NCI-H146 treated with DMSO at 0.1 percent for 48 hours (cell line): ENCODE measurements at regions not wholly inside any gene's neighbourhood (a gene's known extent, or its start where the extent isn't known, plus 50 kb on each side); places are given as distances from the start of the nearest gene placed in this dataset.

Source experiments
- DNase-seq: peaks from one replicate; lab custom pipeline; 2025; ENCODE audit not compliant: unreplicated experiment; lab: John Stamatoyannopoulos, UW

GRCh38 chr14:55929136-55929535 is 189.1 kb upstream of the PELI2 start:
- DNase-seq = no peak

- DNase-seq = no peak
Measured at GRCh38 chr14:55930016-55930784, 188.0 kb upstream of the PELI2 start.

DNA sequence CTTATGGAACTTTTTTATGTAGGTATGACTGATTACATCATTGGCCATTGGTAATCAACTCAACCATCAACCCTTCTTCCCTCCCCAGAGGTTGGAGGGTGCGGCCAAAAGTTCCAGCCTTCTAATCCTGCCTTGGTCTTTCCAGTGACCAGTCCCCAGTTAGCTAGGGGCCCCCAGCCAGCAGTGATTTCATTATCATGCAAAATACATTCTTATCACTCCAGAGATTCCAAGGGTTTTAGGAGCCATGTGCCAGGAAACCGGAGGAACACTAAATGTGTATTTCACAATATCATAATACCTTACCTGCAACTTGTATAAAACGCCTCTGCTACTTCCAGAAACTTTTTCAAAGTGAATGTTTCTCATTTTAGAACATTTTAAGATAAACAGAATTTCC is 181.5 kb upstream of the PELI2 start:
- no peak for DNase-seq

GRCh38 chr14:55938249-55938791 is 179.9 kb upstream of the PELI2 start:
- no peak for DNase-seq

DNA sequence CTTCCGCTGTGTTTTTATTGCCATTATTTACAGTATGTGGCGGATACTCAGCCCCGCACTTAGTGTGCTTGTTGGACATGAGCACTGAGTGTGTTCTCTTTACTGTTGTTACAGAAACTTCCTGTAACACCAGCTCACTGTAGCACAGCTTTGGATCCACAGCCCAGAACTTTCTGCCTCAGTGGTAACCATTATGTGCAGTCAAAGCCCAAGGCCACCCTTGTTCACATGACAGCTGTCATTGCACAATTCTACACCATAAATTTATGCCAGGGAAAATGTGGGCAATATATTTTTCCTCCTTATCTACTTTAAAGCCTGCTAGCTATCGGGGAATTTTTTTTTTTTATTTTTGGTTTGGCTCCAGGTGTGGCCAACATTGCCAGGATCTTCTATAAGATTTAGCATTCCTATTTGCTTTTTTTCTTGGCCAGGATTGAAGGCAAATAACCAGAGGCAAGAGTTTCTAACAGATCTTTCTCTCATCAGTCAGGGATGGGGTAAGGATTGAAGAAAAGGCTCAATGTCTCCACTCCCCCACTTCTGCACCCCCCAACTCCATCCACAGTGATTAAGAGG is 176.0 kb upstream of the PELI2 start:
- DNase-seq = no peak

GRCh38 chr14:55942826-55943225 is 175.4 kb upstream of the PELI2 start:
- DNase-seq = no peak

DNA sequence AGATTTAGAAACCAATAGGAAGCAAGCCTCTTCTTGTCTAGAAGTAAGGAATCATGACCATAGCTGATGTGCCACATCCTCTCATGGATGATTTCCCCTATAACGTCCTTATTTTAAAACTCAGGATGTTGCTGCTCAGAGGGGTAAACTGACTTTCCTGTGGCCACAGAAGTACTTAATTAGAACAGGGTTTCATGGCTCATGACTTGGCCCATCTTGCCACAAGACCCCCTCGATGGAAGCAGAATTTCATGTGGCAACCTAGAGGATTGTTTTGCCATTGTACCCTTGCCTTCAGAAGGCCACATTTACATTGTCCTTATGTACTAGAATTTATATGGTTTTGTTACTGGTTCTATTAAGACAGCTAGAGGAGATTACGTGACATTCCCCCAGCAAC is 173.5 kb upstream of the PELI2 start:
- DNase-seq = no peak

DNA sequence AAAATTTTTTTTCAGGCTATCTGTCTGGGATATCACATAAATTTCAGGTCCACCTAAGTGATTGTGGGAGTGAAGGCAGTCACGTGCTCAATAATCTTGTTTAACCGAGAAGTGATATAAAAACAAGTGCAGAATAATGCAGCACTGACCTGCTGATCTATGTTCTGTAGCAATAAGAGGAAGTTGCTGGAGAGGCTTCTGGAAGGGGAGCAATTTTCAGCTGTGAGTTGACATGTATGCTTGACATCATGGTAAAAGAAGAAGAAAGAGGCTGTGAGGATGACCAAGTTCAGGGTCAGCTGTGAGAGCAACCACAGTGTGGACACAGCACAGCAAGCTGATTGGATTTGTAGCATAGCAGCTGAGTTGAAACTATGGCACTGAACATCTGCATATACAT is 172.0 kb upstream of the PELI2 start:
- DNase-seq = no peak

GRCh38 chr14:55948399-55948798 is 169.8 kb upstream of the PELI2 start:
- no peak for DNase-seq

DNA sequence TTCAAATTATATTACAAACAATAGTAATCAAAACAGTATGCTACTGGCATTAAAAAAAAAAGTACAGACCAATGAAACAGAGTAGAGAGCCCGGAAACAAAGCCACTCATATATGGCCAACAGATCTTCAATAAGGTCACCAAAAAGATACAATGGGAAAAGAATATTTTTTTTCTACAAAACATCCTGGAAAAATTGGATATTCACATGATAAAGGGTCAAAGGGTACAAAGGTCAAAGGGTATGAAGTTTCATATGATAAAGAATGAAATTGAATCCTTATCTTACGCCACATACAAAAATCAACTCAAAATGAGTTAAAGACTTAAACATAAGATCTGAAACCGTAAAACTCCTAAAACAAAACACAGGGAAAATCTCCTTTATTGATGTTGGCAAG is 168.5 kb upstream of the PELI2 start:
- DNase-seq = no peak

DNA sequence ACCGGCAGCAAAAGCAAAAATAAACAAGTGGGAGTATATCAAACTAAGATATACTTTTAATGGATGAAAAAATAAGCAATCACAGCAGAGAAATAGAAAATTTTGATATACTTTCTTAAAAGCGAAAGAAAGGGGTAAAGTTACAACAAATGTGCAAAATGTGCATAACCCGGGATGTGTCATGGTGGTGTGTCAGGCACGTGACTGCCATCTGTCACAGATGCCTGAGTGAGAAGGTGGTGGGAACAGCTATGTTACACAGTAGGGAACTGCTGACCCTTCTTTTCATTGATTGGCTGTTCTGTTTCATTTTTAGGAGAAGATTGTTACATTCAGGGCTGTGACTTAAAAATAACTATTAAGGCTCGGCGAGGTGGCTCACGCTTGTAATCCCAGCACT is 168.1 kb upstream of the PELI2 start:
- DNase-seq = no peak

DNA sequence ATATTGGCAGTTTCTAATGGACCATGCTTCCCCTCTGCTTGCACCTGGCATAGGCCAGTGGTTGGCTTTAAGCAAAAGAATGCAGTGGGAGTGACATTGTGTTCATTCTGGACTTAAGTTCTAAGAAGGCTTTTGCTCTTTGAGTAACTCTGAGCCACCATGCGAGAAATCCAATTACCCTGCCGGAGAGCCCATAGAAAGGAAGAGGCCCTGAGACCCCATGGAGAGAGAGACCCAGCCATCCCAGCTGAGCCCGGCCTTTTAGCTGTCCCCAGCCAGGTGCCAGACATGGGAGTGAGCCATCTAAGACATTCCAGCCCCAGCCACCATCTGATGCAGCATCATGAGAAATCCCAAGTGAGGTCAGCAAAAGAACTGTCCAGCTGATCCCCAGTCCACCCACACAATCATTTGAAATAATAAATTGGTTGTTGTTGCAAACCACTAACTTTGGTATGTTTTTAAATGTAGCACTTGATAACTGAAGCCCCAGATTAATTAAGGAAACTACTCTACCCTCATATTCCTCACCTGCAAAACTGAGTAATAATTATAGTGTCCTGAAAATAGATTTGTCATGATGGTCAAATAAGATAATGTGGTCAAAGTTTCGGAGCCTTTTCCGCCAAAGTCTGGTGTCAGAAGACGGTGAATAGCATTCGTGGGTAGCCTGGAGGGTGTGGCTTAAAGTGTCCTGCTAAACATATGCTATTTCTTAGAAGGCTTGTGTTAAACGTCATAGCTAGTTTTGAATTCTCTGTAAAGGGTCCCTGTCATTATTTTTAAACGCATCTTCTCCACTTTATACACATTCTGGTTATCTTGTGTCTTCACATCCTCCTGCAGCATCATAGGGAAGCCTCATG is 166.6 kb upstream of the PELI2 start:
- DNase-seq = no peak

DNA sequence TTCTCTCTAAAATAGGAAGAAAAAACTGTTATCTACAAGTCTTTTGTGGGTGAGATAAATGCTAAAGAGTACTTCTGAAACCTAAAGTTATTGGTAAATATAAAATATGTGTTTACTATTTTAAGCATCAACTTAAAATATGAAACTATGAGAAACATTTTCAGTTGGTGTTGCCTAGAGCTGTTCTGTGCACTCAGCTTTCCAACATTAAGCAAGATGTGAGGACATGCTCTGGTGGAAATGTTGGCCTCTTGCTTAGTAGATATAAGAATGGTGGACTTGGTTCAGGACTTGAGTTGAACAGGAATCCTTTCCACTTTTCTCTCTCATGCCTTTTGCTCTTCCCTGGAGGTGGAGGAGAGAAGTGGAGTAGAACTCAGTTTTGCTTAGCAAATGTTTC is 164.1 kb upstream of the PELI2 start:
- DNase-seq = no peak

DNA sequence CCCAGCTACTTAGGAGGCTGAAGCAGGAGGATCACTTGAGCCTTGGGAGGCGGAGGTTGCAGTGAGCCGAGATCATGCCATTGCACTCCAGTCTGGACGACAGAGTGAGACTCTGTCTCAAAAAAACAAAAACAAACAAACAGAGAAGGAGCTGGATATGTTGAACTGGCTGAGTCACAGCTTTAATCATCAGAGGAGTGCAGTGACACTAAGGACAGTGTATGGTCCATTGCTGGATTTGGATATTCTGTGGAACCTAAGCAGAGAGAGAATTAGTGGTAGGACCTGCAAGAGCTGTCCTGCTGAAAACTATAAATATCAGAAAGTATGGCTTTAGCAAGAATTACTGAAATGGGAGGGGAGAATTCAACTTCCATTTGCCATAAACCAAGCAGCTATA is 163.0 kb upstream of the PELI2 start:
- DNase-seq = no peak

DNA sequence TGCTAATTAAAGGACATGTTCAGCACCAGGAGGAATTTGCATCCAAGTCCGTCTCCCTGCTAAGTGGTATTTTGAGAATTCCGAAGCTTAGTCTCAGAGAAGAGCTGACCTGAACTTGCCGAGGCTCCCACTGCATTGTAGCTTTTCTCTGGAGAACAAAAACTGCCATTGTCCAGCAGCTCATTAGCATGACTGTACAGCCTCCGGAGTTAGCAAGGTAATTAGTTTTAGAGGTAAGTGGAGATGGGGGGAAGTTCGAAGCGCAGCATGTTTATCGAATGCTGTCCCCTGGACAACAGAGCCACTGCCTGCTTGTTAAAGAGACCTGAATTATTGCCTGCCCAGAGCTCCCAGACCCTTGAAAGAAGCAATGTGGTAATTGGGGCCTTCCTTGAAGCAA is 160.3 kb upstream of the PELI2 start:
- DNase-seq = peak; percentile 3

- no peak for DNase-seq
Measured at GRCh38 chr14:55963295-55963694, 154.9 kb upstream of the PELI2 start.

- no peak for DNase-seq
Measured at GRCh38 chr14:55964091-55964490, 154.1 kb upstream of the PELI2 start.

DNA sequence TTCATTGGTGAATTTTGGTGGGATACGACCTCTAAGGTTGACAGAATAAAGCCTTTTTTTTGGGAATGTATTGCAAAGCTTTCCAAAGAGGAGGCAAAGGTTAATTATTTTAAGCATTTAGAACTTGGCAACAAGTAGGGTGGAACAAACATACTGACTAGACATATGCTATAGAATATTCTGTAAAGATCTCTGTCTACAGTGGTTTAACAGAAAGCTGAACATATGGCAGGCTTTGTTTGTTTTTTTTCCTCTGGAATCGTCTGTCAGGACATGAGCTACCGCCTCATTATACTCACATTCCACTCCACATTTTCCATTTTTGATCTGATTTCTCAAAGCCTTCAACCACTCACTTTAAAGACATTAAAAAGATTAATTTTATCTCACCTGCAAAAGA is 153.4 kb upstream of the PELI2 start:
- DNase-seq = no peak

DNA sequence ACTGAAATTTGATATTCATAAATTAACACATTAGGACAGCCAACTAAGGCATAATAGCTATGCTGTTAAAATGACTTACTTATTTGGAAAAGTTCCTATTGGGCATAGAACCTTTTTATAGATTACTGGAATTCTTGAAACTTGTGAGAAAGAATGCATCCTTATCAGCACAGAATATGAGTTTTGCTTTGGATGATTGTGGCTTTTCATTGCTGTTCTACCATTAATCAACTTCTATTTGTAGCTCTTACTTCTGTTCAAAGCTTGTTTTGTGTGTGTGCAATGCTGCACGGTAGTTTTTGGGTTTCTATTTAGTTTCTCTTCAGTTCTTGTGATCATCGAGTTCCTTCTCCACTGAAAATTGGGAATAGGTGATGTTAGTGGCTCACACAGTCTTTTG is 152.4 kb upstream of the PELI2 start:
- DNase-seq = no peak

DNA sequence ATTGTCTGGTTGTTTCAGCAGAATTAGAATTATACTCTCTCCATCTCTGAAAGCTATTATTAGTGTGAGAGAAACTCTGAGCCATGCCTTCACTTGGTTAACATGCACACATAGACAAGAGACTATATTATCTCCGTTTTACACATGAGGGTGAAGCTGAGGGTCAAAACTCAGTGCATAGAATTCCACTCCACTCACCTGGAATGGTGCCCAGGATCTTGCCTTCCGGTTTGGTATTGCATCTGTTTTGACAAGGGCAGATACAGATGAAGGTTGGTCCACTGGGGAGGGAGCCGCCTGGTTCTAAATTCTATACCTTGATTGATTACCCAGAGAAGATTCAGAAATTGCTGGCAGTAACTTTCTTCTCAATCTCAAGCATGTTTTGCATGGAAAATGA is 149.5 kb upstream of the PELI2 start:
- DNase-seq = no peak

GRCh38 chr14:55973285-55973800 is 144.9 kb upstream of the PELI2 start:
- DNase-seq = no peak
